GM12878 (cell line): ENCODE measurements at regions not wholly inside any gene's neighbourhood (a gene's known extent, or its start where the extent isn't known, plus 50 kb on each side); places are given as distances from the start of the nearest gene placed in this dataset.

ENCODE experiments used
- ATAC-seq: fragments of 200-7000 bp; cut with Tn5 transposase; 3 replicates; pipeline ENCODE4 v1.9.1; 2020; ENCODE audit warnings: mild to moderate bottlenecking, moderate library complexity
- BruUV-seq: library from RNA; stranded (reverse); fragments of 400-500 nt; replicated peaks from 2 replicates; lab custom pipeline; 2021; lab: Mats Ljungman, UMichigan
- CTCF ChIA-PET: fragments of 300-600 bp; sonication (Branson Sonifier 250); formaldehyde crosslinking; extraction: SDS; loops from one replicate; lab custom pipeline; 2021; ENCODE audit warnings: inconsistent platforms; lab: Yijun Ruan, JAX
- POLR2A ChIA-PET: fragments of 350-600 bp; formaldehyde crosslinking; extraction: SDS; loops from one replicate; lab custom pipeline; 2021; ENCODE audit warnings: inconsistent platforms; lab: Charles Lee
- RAD21 ChIA-PET: fragments of 300-600 bp; sonication (Branson Sonifier 250); formaldehyde crosslinking; loops from one replicate; lab custom pipeline; 2023; ENCODE audit warnings: antibody characterized with exemption; ENCODE audit not compliant: unreplicated experiment; lab: Charles Lee
- SMC1A ChIA-PET: fragments of 300-600 bp; sonication (Branson Sonifier 250); formaldehyde crosslinking; loops from one replicate; lab custom pipeline; 2023; ENCODE audit not compliant: unreplicated experiment, uncharacterized antibody; lab: Charles Lee
- DNase-seq: peaks from one replicate; pipeline ENCODE4 v3.0.0-alpha.2; 2011; ENCODE audit warnings: low read depth, low spot score
- FAIRE-seq: peaks from 3 replicates; lab custom pipeline; 2011; peaks lifted over from hg19 to GRCh38; lab: Jason Lieb, UNC
- H2AFZ ChIP-seq: 2 replicates; pipeline ENCODE4 v1.6.0; 2011; ENCODE audit warnings: low read depth, low read length, control low read depth; ENCODE audit not compliant: control insufficient read depth
- H3K27ac ChIP-seq: 2 replicates; pipeline ENCODE4 v1.5.1; 2011; ENCODE audit warnings: control low read depth; ENCODE audit not compliant: control insufficient read depth, insufficient read depth
- H3K27me3 ChIP-seq, 2 experiments: replicated peaks in 1 of 2; 2 replicates each; pipeline versions ENCODE4 v1.6.0 to v1.6.1; 2011; ENCODE audit warnings: low read length in 1 of 2; ENCODE audit not compliant: control insufficient read depth in 2 of 2, insufficient read depth in 2 of 2
- H3K36me3 ChIP-seq, 2 experiments: 2 replicates each; pipeline ENCODE4 v1.5.1; 2011; ENCODE audit warnings: low read length in 1 of 2; ENCODE audit not compliant: control insufficient read depth in 2 of 2, insufficient read depth in 2 of 2
- H3K4me1 ChIP-seq: 2 replicates; pipeline ENCODE4 v1.6.1; 2011; ENCODE audit warnings: mild to moderate bottlenecking, low read length, moderate library complexity, mixed read lengths; ENCODE audit not compliant: control insufficient read depth, insufficient read depth
- H3K4me2 ChIP-seq: 2 replicates; pipeline ENCODE4 v1.6.0; 2011; ENCODE audit warnings: control low read depth; ENCODE audit not compliant: control insufficient read depth, insufficient read depth
- H3K4me3 ChIP-seq: fragments of 200-600 bp; sonication (generic); 2 replicates; pipeline ENCODE4 v1.5.1; 2016
- H3K79me2 ChIP-seq: 2 replicates; pipeline ENCODE4 v1.6.0; 2011; ENCODE audit warnings: low read length; ENCODE audit not compliant: control insufficient read depth, insufficient read depth
- H3K9ac ChIP-seq: 2 replicates; pipeline ENCODE4 v1.8.0; 2011; ENCODE audit warnings: low read length, control low read depth, mixed read lengths; ENCODE audit not compliant: control insufficient read depth, insufficient read depth
- H3K9me3 ChIP-seq: replicated peaks from 3 replicates; pipeline ENCODE4 v1.5.1; 2011; ENCODE audit warnings: mild to moderate bottlenecking, low read length; ENCODE audit not compliant: control insufficient read depth, insufficient read depth
- H4K20me1 ChIP-seq: 2 replicates; pipeline ENCODE4 v1.6.0; 2011; ENCODE audit not compliant: control insufficient read depth, insufficient read depth
- BMI1 ChIP-seq: fragments of 450-650 bp; IDR thresholded peaks from 2 replicates; pipeline ENCODE4 v1.6.1; 2016; ENCODE audit warnings: mild to moderate bottlenecking, moderate library complexity, borderline replicate concordance
- CBX5 ChIP-seq: sonication (generic); IDR thresholded peaks from 2 replicates; pipeline ENCODE4 v1.6.1; 2016; ENCODE audit warnings: low read depth, moderate library complexity, mild to moderate bottlenecking, inconsistent platforms
- NFYA ChIP-seq: IDR thresholded peaks from 2 replicates; pipeline ENCODE4 v1.6.1; 2011; ENCODE audit warnings: low read depth, mild to moderate bottlenecking, low read length, improper control_type of control experiment, borderline replicate concordance
- SMC3 ChIP-seq: IDR thresholded peaks from 2 replicates; pipeline ENCODE4 v1.6.1; 2011; ENCODE audit warnings: low read length, improper control_type of control experiment, borderline replicate concordance
- TCF12 ChIP-seq: IDR thresholded peaks from 2 replicates; pipeline ENCODE4 v1.6.1; 2011; ENCODE audit warnings: low read depth, mild to moderate bottlenecking, low read length
- ZNF592 ChIP-seq: fragments of 450-650 bp; IDR thresholded peaks from 2 replicates; pipeline ENCODE4 v1.6.1; 2017; ENCODE audit warnings: mild to moderate bottlenecking, moderate library complexity
- WGBS: methylation state at CpG from one replicate; pipeline ENCODE4 v1.1.6; 2016; ENCODE audit warnings: low lambda C conversion rate; ENCODE audit not compliant: insufficient replicate concordance, insufficient coverage; ENCODE audit errors: missing lambda C conversion rate; 5-methylcytosine and 5-hydroxymethylcytosine counted together
- in situ Hi-C: fragments of 300-500 bp; cut with MboI; formaldehyde crosslinking; loops from 9 replicates; pipeline ENCODE4 v1.14.3; 2018; ENCODE audit warnings: mixed read lengths
- intact Hi-C: fragments of 100-400 bp; cut with micrococcal nuclease; formaldehyde crosslinking; loops from one replicate; pipeline ENCODE4 v1.14.2; 2022; ENCODE audit not compliant: unreplicated experiment
- TF ChIP-seq, protein P1 (sequence below): IDR thresholded peaks from 2 replicates; pipeline ENCODE4 v1.6.1; 2011; ENCODE audit warnings: low read depth, mild to moderate bottlenecking, low read length, moderate library complexity, borderline replicate concordance; ENCODE audit errors: extremely low read depth

- no peak for TF ChIP-seq BMI1
- TF ChIP-seq NFYA = no peak
- no peak for TF ChIP-seq CBX5
- TF ChIP-seq SMC3 = no peak
- TF ChIP-seq, protein P1, sequence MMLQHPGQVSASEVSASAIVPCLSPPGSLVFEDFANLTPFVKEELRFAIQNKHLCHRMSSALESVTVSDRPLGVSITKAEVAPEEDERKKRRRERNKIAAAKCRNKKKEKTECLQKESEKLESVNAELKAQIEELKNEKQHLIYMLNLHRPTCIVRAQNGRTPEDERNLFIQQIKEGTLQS = no peak
- TF ChIP-seq TCF12 = no peak
- no peak for TF ChIP-seq ZNF592
- no peak for FAIRE-seq
- H4K20me1 ChIP-seq = no peaks in the 10 kb centered on the region
- no TSS peak for BruUV-seq
- no peaks in the 10 kb centered on the region for H3K9me3 ChIP-seq
- RAD21 ChIA-PET = interaction anchor here (0.5 kb wide), 1 partner anchor 1205 kb away, joined by 3 read pairs; no protein-coding TSS in a partner anchor
- H3K4me3 ChIP-seq = no peak overlapping the region
- no peak overlapping the region for H3K27ac ChIP-seq
- H3K36me3 ChIP-seq = no peaks in the 10 kb centered on the region
- no peak for ATAC-seq
- intact Hi-C loops (no loop called here), in situ Hi-C loops (no loop called here)
- WGBS = 58% methylated on average over 3 of the region's 3 CpGs
- H3K9ac ChIP-seq = no peak overlapping the region
- SMC1A ChIA-PET = no interaction called here
- H3K4me2 ChIP-seq = no peak overlapping the region
- CTCF ChIA-PET = no interaction called here
- DNase-seq = no peak
- POLR2A ChIA-PET = no interaction called here
- no peaks in the 10 kb centered on the region for H3K79me2 ChIP-seq
- no peak overlapping the region for H2AFZ ChIP-seq
- no peaks in the 10 kb centered on the region for H3K4me1 ChIP-seq
- H3K27me3 ChIP-seq = no peaks in the 10 kb centered on the region
Measured at GRCh38 chr6:140236732-140237131, 862.3 kb upstream of the CITED2 start.
